ENCODE measurements at regions not wholly inside any gene's neighbourhood (a gene's known extent, or its start where the extent isn't known, plus 50 kb on each side); places are given as distances from the start of the nearest gene placed in this dataset.

DNA sequence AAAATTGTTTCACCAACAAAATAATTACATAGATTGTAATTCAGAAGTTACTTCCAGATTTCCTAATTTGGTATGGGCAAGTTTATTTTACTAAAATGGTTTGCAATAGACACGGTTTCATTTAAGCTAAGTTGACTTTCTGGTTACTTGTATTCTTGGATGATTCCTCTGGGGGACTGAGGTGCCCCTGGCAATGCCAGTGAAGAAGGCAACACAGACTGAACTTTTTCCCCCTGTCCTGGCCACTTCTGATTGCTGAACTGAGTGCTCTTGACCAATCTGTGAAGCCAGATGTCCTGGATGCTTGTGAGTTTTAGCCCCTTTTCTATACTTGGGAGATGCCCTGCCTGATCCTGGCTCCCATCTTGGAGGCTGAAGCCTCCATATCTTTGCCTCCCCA, 66.3 kb upstream of the FANCC start:
- TF ChIP-seq, protein P1, sequence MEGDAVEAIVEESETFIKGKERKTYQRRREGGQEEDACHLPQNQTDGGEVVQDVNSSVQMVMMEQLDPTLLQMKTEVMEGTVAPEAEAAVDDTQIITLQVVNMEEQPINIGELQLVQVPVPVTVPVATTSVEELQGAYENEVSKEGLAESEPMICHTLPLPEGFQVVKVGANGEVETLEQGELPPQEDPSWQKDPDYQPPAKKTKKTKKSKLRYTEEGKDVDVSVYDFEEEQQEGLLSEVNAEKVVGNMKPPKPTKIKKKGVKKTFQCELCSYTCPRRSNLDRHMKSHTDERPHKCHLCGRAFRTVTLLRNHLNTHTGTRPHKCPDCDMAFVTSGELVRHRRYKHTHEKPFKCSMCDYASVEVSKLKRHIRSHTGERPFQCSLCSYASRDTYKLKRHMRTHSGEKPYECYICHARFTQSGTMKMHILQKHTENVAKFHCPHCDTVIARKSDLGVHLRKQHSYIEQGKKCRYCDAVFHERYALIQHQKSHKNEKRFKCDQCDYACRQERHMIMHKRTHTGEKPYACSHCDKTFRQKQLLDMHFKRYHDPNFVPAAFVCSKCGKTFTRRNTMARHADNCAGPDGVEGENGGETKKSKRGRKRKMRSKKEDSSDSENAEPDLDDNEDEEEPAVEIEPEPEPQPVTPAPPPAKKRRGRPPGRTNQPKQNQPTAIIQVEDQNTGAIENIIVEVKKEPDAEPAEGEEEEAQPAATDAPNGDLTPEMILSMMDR (IDR thresholded peaks at IDR 0.05; ENCODE audit: insufficient read depth, low read depth, low read length): no peak
- no peak for TF ChIP-seq EZH2 (IDR thresholded peaks at IDR 0.05; ENCODE audit: insufficient read depth, low read length)

All from astrocyte (in vitro differentiated cells and primary cell).